AG04450 (cell line): ENCODE measurements at regions not wholly inside any gene's neighbourhood (a gene's known extent, or its start where the extent isn't known, plus 50 kb on each side); places are given as distances from the start of the nearest gene placed in this dataset.

Experiments
- CTCF ChIA-PET: fragments of 300-600, 350-600 bp; formaldehyde crosslinking; extraction: SDS; loops from one replicate; lab custom pipeline; 2022; ENCODE audit warnings: antibody characterized with exemption, inconsistent platforms; lab: Charles Lee
- POLR2A ChIA-PET: fragments of 350-600 bp; formaldehyde crosslinking; extraction: SDS; loops from one replicate; lab custom pipeline; 2021; ENCODE audit warnings: antibody characterized with exemption, inconsistent platforms; lab: Yijun Ruan, JAX
- DNase-seq: peaks from one replicate; pipeline ENCODE4 v3.0.0-alpha.2; 2011; ENCODE audit warnings: low read depth, low spot score
- H3K27ac ChIP-seq: one replicate; pipeline ENCODE4 v1.5.1; 2012; ENCODE audit warnings: low read depth, low read length, control low read depth
- H3K27me3 ChIP-seq: one replicate; pipeline ENCODE4 v1.6.0; 2012; ENCODE audit warnings: low read length; ENCODE audit not compliant: control insufficient read depth, insufficient read depth
- H3K4me3 ChIP-seq: 2 replicates; pipeline ENCODE4 v1.5.1; 2011; ENCODE audit warnings: mild to moderate bottlenecking, low read depth, low read length, control low read depth
- H3K9me3 ChIP-seq: 2 replicates; pipeline ENCODE4 v1.5.1; 2012; ENCODE audit warnings: low read length; ENCODE audit not compliant: control insufficient read depth, insufficient read depth
- CTCF ChIP-seq: IDR thresholded peaks from 2 replicates; pipeline ENCODE4 v1.5.1; 2011; ENCODE audit warnings: low read depth, low read length, control low read depth, inconsistent platforms

GRCh38 chr18:27249933-27250332, 64.8 kb upstream of the CHST9 start:
- Histone ChIP-seq H3K4me3 (no peak overlapping the region), H3K27ac (no peak overlapping the region), H3K27me3 (no peaks in the 10 kb centered on the region), H3K9me3 (no peaks in the 10 kb centered on the region; the same call in 1 of the 2 replicates)
- CTCF ChIA-PET, result no interaction called here
- no peak for DNase-seq
- POLR2A ChIA-PET, result no interaction called here
- TF ChIP-seq CTCF, result no peak

GRCh38 chr18:27244259-27244658, 59.2 kb upstream of the CHST9 start:
- Histone ChIP-seq H3K4me3 (no peak overlapping the region), H3K27me3 (no peaks in the 10 kb centered on the region), H3K9me3 (no peaks in the 10 kb centered on the region; the same call in 1 of the 2 replicates), H3K27ac (no peak overlapping the region)
- POLR2A ChIA-PET, result no interaction called here
- CTCF ChIA-PET, result no interaction called here
- DNase-seq, result no peak
- no peak for TF ChIP-seq CTCF

- no peak for DNase-seq
- Histone ChIP-seq H3K27me3 (no peaks in the 10 kb centered on the region), H3K4me3 (no peak overlapping the region), H3K9me3 (no peaks in the 10 kb centered on the region; the same call in 1 of the 2 replicates), H3K27ac (no peak overlapping the region)
- POLR2A ChIA-PET, result no interaction called here
- CTCF ChIA-PET, result no interaction called here
- TF ChIP-seq CTCF, result no peak
Measured at GRCh38 chr18:27242392-27243047, 57.4 kb upstream of the CHST9 start.

GRCh38 chr18:27240383-27240782, 55.3 kb upstream of the CHST9 start:
- Histone ChIP-seq H3K27me3 (no peaks in the 10 kb centered on the region), H3K4me3 (no peak overlapping the region), H3K27ac (no peak overlapping the region), H3K9me3 (no peaks in the 10 kb centered on the region; the same call in 1 of the 2 replicates)
- ChIA-PET POLR2A (no interaction called here), CTCF (no interaction called here)
- no peak for DNase-seq
- no peak for TF ChIP-seq CTCF

GRCh38 chr18:27239669-27240068, 54.6 kb upstream of the CHST9 start:
- ChIA-PET POLR2A (no interaction called here), CTCF (no interaction called here)
- DNase-seq, result no peak
- Histone ChIP-seq H3K27ac (no peak overlapping the region), H3K4me3 (no peak overlapping the region), H3K9me3 (no peaks in the 10 kb centered on the region; the same call in 1 of the 2 replicates), H3K27me3 (no peaks in the 10 kb centered on the region)
- TF ChIP-seq CTCF, result no peak
